ENCODE measurements at regions not wholly inside any gene's neighbourhood (a gene's known extent, or its start where the extent isn't known, plus 50 kb on each side); places are given as distances from the start of the nearest gene placed in this dataset.

DNA sequence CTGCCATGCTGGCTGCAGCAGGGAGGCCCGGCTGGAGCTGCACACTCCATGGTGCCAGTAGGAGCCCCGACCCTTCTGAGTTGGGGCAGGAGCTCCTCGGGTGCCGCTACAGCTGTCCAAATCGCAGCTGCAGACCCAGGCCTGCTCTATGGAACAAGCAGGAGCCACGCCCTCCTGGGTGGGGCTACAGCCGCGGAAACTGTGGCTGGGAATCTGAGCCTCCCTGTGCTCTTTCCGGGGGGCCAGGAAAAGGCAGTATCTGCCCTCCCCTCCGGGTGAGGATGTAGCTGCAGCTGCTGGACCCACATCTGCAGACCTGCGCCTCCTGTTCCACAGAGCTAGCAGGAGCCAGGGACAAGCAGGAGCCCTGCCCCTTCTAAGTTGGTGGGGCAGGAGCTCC is 278.9 kb upstream of the ACTBL2 start:
- TF ChIP-seq, protein P1, sequence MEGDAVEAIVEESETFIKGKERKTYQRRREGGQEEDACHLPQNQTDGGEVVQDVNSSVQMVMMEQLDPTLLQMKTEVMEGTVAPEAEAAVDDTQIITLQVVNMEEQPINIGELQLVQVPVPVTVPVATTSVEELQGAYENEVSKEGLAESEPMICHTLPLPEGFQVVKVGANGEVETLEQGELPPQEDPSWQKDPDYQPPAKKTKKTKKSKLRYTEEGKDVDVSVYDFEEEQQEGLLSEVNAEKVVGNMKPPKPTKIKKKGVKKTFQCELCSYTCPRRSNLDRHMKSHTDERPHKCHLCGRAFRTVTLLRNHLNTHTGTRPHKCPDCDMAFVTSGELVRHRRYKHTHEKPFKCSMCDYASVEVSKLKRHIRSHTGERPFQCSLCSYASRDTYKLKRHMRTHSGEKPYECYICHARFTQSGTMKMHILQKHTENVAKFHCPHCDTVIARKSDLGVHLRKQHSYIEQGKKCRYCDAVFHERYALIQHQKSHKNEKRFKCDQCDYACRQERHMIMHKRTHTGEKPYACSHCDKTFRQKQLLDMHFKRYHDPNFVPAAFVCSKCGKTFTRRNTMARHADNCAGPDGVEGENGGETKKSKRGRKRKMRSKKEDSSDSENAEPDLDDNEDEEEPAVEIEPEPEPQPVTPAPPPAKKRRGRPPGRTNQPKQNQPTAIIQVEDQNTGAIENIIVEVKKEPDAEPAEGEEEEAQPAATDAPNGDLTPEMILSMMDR (IDR thresholded peaks at IDR 0.05; ENCODE audit: low read length), result no peak
- no peak for TF ChIP-seq EZH2 (IDR thresholded peaks at IDR 0.05; ENCODE audit: borderline replicate concordance, low read length)
